Activated T-cell treated with anti-CD3 and anti-CD28 coated beads, Interleukin-2, amount 50 U/mL, for 1 hour (primary cell): ENCODE measurements at regions not wholly inside any gene's neighbourhood (a gene's known extent, or its start where the extent isn't known, plus 50 kb on each side); places are given as distances from the start of the nearest gene placed in this dataset.
"Not testable (repeated sequence)": the region's sequence is repeated elsewhere in the genome, so short reads cannot be mapped to it uniquely, and the experiment has no call there.

Source experiments
- DNase-seq: peaks from one replicate; pipeline ENCODE4 v3.0.0-alpha.2; 2020

- no peak for DNase-seq
Measured at GRCh38 chr10:89952751-89953150, 251.4 kb downstream of the KIF20B start.

- DNase-seq: no peak
Measured at GRCh38 chr10:89954061-89954460, 252.7 kb downstream of the KIF20B start.

- no peak for DNase-seq
Measured at GRCh38 chr10:89954787-89955566, 253.6 kb downstream of the KIF20B start.

DNA sequence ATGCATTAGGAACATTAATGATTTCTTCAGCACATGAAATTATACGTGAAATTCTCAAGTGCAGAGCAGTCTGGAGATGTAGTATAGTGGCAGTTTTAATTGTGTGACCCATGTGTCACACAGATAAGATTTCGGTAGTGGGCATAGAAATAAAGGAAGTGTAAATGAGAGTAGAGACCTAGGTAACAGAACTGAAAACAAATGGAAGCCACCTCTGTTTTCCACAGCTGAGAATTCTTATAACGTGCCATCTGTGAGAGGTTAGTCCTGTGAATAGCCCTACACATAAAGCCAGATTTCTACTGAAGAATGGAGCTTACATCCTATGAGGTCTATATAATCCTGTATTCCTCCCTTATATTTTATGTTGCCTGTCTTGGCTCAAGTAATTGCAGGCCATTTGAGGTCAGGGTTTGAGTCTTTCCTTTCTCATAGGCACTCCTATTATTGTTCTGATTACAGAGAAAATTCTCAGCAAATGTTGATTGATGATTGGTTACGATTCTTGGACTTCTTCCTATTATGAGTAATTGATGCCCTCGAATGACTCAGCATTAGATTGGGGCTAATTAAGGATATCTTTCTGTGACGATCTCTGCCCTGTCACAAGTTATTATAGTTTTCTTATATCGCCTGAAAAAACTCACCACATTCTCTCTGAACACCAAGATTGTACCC, 258.2 kb downstream of the KIF20B start:
- DNase-seq: no peak

DNA sequence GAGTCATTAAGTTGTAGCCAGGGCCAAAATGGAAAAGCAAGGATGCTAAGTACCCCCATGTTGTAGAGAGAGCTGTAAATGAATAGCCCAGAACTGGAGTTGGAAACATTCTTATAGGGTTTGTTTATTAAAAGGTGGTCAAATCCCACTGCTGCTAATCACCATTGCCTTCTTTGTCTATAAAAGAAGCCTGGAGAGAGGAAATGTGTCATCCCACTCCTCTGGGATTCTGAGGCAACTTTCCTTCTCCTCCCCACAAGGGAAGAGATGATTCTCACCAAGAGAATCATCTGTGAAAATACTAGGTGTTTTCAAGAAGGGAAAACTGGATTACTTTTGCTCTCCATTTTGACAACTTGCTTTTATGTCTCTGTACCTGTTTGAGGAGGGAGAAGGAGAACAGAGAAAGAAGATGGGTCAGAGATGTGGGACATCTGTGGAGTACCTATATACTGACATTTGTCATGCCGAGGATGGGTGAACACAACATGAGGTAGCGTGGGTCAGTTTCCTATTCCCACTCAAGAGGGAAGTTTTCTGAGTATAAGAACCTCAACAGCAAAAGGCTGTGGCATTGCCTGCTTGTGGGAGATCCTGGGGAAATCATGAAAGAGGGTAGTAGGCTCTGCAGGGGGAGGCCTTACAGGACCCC, 262.2 kb downstream of the KIF20B start:
- DNase-seq: no peak

DNA sequence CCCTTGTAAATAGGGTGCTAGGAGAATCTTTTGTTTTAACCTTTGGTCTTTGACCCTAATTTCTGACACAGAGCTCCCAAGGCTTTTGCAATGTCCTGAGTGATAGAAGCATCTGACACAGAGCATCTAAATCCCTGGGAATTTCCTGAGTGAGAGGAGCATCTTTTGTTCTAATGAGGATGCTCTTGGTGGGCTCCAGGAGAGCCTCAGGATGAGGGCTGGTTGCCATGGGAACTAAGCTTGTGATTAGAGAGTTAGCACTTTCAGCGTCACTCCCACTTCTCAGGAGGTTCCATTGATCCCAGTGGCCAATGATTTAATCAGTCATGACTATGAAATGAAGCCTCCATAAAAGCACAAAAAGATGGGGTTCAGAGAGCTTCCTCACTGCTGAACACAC, 264.8 kb downstream of the KIF20B start:
- no peak for DNase-seq

GRCh38 chr10:89973326-89973725, 271.9 kb downstream of the KIF20B start:
- no peak for DNase-seq

DNA sequence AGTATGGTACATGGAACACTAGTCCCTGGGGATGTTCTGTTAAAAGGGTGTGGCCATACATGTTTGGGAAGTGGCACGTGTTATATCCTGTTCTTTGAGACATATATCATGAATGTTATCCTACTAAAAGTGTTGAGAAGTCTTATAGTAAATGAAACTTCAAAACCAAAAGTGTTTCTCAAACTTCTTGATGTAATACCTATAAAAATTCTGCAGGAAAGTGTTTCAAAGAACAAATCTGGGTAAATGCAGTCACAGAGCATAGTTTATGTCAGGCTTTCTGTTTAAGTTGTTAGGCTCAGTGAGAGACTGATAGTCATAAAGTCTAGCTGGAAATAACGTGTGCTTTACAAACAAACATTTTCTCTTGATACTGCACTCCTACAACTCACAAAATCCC, 273.7 kb downstream of the KIF20B start:
- DNase-seq: no peak

- DNase-seq: no peak
Measured at GRCh38 chr10:89975771-89976170, 274.4 kb downstream of the KIF20B start.

GRCh38 chr10:89978081-89978480, 276.7 kb downstream of the KIF20B start:
- no peak for DNase-seq

GRCh38 chr10:89979726-89980125, 278.3 kb downstream of the KIF20B start:
- DNase-seq: no peak

- no peak for DNase-seq
Measured at GRCh38 chr10:89980166-89980565, 278.8 kb downstream of the KIF20B start.

GRCh38 chr10:89981891-89982290, 280.5 kb downstream of the KIF20B start:
- DNase-seq: no peak

DNA sequence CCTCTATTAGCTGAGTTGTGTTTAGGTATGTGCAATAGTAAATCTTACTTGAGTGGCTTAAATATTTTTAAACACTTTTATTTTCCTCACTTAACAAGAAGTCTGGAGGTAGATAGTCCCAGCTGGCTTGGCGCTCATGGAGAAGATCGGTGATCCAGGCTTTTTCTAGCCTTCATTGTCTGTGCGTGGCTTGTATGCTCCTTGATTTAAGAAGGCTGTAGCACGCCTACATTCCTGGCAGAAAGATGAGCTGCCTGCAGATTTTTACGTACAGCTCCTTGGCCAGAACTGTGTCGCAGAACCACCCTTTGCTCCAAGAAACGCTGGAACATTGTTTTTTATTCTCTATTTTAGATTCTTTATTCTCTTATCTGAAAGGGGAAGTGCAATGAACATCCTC, 284.1 kb downstream of the KIF20B start:
- no peak for DNase-seq

- not testable (repeated sequence) for DNase-seq
Measured at GRCh38 chr10:89988361-89988760, 287.0 kb downstream of the KIF20B start.

DNA sequence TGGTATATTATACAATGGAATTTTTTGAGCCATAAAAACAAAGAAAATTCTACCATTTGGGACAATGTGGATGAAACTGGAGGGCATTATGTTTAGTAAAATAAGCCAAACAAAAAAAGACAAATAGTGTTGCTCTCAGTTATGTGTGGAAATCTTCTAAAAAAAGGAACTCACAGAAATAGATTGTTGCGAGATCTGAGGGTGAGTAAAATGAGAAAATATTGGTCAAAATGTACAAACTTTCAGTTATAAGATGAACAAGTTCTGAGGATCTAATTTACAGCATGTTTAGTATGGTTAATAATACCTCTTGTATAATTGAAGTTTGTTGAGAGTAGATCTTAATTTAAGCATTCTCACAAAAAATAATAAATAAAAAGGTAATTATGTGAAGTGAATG, 291.2 kb downstream of the KIF20B start:
- DNase-seq: no peak

DNA sequence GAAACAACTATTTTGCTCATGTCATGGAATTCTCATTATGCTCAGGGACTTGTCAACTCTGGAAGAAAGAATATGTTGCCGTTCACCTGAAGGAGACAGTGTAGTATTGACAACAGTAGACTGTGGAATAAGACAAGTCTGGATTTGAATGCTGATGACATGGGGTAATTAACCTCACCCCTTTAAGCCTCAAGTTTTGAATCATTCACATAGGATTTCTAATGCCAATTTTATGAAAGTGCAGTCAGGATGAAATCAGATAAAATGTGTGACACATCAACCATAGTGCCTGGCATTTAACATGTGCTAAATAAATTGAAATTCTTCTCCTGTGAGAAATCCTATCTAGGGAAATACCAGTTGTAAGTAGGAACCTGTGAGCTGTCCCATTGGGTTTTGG, 305.8 kb downstream of the KIF20B start:
- no peak for DNase-seq

DNA sequence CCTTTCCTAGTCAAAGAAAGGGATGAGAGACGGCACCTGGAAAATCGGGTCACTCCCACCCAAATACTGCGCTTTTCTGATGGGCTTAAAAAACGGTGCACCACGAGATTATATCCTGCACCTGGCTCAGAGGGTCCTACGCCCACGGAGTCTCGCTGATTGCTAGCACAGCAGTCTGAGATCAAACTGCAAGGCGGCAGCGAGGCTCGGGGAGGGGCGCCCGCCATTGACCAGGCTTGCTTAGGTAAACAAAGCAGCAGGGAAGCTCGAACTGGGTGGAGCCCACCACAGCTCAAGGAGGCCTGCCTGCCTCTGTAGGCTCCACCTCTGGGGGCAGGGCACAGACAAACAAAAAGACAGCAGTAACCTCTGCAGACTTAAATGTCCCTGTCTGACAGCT, 309.9 kb downstream of the KIF20B start:
- not testable (repeated sequence) for DNase-seq

- DNase-seq: no peak
Measured at GRCh38 chr10:90018819-90019218, 317.4 kb downstream of the KIF20B start.

GRCh38 chr10:90020506-90020905, 319.1 kb downstream of the KIF20B start:
- no peak for DNase-seq

GRCh38 chr10:90023950-90024349, 322.6 kb downstream of the KIF20B start:
- no peak for DNase-seq

DNA sequence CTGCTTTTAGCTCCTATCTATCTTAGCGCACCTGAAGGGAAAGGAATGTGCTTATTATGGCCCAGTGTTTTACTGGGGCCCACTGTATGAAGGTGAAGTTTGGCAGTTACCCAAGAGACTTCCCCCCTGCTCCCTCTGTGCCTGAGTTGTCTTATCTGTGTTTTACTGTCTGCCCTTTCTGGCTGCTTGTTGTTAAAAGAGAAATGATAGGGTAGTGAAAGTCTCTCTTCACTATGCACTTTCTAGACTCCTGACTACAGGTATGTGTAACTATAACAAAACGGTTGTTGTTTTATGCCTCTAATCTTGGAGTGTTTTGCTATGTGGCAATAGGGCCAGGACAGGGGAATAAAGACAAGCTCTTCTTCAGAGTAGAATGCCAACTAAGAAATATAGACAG, 326.9 kb downstream of the KIF20B start:
- DNase-seq: no peak

DNA sequence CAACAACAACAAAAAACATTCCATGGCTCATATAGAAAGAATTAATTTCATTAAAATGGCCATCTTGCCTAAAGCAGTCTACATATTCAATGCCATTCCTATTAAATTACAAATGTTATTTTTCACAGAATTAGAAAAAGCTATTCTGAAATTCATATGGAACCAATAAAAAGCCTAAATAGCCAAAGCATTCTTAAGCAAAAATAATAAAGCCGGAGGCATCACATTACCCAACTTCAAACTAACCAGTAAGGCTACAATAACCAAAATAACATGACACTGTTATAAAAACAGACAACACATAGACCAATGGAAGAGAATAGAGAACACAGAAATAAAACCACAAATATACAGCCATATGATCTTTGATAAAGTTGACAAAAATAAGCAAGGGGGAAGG, 330.4 kb downstream of the KIF20B start:
- no peak for DNase-seq

DNA sequence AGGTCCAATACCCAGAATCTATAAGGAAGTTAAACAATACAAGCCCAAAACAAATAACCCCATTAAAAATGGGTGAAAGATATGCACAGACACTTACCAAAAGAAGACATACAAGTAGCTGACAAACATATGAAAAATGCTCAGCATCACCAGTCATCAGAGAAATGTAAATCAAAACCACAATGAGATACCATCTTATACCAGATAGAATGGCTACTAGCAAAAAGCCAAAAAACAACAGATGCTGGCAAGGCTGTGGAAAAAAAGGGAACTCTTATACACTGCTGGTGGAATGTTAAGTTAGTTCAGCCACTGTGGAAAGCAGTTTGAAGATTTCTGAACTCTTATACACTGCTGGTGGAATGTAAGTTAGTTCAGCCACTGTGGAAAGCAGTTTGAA, 331.1 kb downstream of the KIF20B start:
- no peak for DNase-seq
